ENCODE measurements at regions not wholly inside any gene's neighbourhood (a gene's known extent, or its start where the extent isn't known, plus 50 kb on each side); places are given as distances from the start of the nearest gene placed in this dataset.

DNA sequence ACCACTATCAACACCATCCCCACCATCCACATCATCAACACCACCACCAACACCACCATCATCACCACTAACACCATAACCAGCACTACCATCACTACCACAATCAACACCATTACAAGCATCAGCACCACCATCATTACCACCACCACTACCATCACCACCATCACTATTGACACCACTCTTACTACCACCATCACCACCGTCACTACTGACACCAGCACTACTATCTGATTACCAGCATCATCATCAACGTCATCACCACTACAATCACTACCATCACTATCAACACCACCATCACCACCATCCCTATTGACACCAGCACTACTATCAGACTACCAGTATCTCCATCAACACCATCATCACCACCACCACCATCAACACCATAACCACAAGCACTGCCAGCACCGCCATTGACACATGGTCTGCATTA is 106.1 kb upstream of the RUNX3 start:
- TF ChIP-seq, protein P1, sequence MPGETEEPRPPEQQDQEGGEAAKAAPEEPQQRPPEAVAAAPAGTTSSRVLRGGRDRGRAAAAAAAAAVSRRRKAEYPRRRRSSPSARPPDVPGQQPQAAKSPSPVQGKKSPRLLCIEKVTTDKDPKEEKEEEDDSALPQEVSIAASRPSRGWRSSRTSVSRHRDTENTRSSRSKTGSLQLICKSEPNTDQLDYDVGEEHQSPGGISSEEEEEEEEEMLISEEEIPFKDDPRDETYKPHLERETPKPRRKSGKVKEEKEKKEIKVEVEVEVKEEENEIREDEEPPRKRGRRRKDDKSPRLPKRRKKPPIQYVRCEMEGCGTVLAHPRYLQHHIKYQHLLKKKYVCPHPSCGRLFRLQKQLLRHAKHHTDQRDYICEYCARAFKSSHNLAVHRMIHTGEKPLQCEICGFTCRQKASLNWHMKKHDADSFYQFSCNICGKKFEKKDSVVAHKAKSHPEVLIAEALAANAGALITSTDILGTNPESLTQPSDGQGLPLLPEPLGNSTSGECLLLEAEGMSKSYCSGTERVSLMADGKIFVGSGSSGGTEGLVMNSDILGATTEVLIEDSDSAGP (CRISPR knock-in tag; IDR thresholded peaks at IDR 0.05; ENCODE audit: borderline replicate concordance), result no peak
- TF ChIP-seq CTCF (CRISPR knock-in tag; IDR thresholded peaks at IDR 0.05) (no peak), ZNF776 (CRISPR knock-in tag; IDR thresholded peaks at IDR 0.05) (no peak), U2AF2 (IDR thresholded peaks at IDR 0.05; ENCODE audit: low read depth, low read length) (no peak), NFE2 (CRISPR knock-in tag; IDR thresholded peaks at IDR 0.05) (no peak), GMEB1 (CRISPR knock-in tag; IDR thresholded peaks at IDR 0.05; ENCODE audit: borderline replicate concordance) (no peak), MTF2 (CRISPR knock-in tag; IDR thresholded peaks at IDR 0.05; ENCODE audit: borderline replicate concordance) (no peak), PHF20 (CRISPR knock-in tag; IDR thresholded peaks at IDR 0.05) (no peak), FOXA1 (IDR thresholded peaks at IDR 0.05) (peak; percentile 39; the same call in 1 of the 2 replicates), FOXA1 (CRISPR knock-in tag; IDR thresholded peaks at IDR 0.05) (no peak)

All from HepG2 (cell line).